ENCODE measurements at regions not wholly inside any gene's neighbourhood (a gene's known extent, or its start where the extent isn't known, plus 50 kb on each side); places are given as distances from the start of the nearest gene placed in this dataset.
A peak's percentile ranks its signal among the peaks of the same experiment; 100 is the strongest.

DNA sequence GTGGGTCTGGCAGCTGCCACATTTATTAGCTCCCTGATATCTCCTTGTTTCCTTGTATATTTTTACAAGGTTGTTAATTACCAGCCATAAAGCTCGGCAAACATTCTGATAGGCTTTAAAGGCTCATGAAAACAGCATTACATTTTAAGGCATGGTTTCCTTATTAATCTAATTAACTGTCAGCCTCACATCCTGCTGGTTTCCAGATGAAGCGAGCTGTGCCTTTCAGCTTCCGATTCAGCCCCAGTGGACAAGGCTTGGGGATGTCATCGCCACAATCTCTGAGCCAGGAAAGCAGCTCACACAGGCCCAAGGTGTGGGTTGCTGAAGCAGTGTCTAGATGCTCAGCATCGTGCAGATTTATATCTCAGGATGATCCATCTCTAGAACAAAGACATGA is 66.0 kb upstream of the RALY start:
- Histone ChIP-seq H3K9me1 (replicated peaks; ENCODE audit: control insufficient read depth, extremely low read depth, insufficient read depth, low read length) (no peaks in the 10 kb centered on the region), H3K9ac (replicated peaks; ENCODE audit: extremely low read depth, insufficient read depth, low read length) (no peak overlapping the region), H3K4me1 (ENCODE audit: control insufficient read depth, extremely low read depth, insufficient read depth, low read length) (no peaks in the 10 kb centered on the region), H4K20me1 (replicated peaks; ENCODE audit: control insufficient read depth, extremely low read depth, insufficient read depth, low read length) (no peaks in the 10 kb centered on the region), H3K27ac (ENCODE audit: insufficient read depth, low read depth, low read length) (no peak overlapping the region), H3K4me2 (ENCODE audit: insufficient read depth, low read length) (no peak overlapping the region), H3K27me3 (ENCODE audit: control insufficient read depth in 2 of 2, insufficient read depth in 2 of 2, low read length in 2 of 2) (peaks cover 8 to 12% of the 10 kb centered on the region in 2 experiments), H3K36me3 (ENCODE audit: control insufficient read depth in 2 of 2, extremely low read depth in 1 of 2, insufficient read depth in 2 of 2, low read length in 2 of 2) (no peaks in the 10 kb centered on the region), H3K4me3 (replicated peaks in 1 of 3; ENCODE audit: insufficient read depth in 1 of 3, low read depth in 1 of 3, low read length in 3 of 3) (no peak overlapping the region), H3K79me2 (ENCODE audit: control insufficient read depth, insufficient read depth, low read length) (no peaks in the 10 kb centered on the region), H2AFZ (ENCODE audit: low read depth, low read length) (no peak overlapping the region), H3K9me3 (replicated peaks; ENCODE audit: control insufficient read depth, insufficient read depth, low read length) (no peaks in the 10 kb centered on the region)
- TF ChIP-seq EZH2 (IDR thresholded peaks at IDR 0.05; ENCODE audit: borderline replicate concordance, low read depth, low read length, severe bottlenecking) (no peak), MYC (IDR thresholded peaks at IDR 0.05; ENCODE audit: low read depth, low read length) (no peak)
- TF ChIP-seq, protein P1, sequence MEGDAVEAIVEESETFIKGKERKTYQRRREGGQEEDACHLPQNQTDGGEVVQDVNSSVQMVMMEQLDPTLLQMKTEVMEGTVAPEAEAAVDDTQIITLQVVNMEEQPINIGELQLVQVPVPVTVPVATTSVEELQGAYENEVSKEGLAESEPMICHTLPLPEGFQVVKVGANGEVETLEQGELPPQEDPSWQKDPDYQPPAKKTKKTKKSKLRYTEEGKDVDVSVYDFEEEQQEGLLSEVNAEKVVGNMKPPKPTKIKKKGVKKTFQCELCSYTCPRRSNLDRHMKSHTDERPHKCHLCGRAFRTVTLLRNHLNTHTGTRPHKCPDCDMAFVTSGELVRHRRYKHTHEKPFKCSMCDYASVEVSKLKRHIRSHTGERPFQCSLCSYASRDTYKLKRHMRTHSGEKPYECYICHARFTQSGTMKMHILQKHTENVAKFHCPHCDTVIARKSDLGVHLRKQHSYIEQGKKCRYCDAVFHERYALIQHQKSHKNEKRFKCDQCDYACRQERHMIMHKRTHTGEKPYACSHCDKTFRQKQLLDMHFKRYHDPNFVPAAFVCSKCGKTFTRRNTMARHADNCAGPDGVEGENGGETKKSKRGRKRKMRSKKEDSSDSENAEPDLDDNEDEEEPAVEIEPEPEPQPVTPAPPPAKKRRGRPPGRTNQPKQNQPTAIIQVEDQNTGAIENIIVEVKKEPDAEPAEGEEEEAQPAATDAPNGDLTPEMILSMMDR (IDR thresholded peaks at IDR 0.05; ENCODE audit: extremely low read depth in 1 of 2, insufficient read depth in 1 of 2, low read depth in 1 of 2, low read length in 2 of 2): no peak
- ChIA-PET POLR2A (interaction anchor here (0.6 kb wide), 1 partner anchor 135 kb away, joined by 5 read pairs; no protein-coding TSS in a partner anchor), CTCF (interaction anchor here (0.7 to 2.1 kb wide), 5 partner anchors 10 to 33 kb away, joined by 3 to 8 read pairs (median 4); no protein-coding TSS in a partner anchor)
- BruUV-seq (replicated peaks): no TSS peak
- DNase-seq (ENCODE audit: low read depth, low spot score): no peak
- peak; percentile 50 for FAIRE-seq
- intact Hi-C loops (cut with micrococcal nuclease): no loop called here
- dilution Hi-C loops (cut with MboI; ENCODE audit: extremely low pct_ligation_motif_present, low sequenced_read_pairs): no loop called here

DNA sequence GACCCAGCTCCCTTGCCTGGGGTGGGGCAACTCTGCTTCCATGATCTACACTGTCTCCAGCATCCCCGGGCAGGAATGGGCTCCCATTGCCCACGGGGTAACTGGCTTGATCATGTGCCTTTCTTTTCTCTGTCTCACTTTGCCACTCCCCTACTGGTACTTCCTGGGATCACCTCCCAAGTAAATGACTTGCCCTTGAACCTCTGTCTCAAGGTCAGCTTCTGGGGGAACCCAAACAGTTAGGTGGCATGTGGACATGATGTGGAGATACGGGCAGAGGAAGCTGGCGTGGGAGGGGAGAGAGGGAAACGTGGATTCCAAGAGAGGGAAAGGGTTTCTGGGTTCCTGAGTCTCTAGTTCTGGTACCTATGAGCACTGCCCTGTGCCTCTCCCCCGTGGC is 63.8 kb upstream of the RALY start:
- dilution Hi-C loops (cut with MboI; ENCODE audit: extremely low pct_ligation_motif_present, low sequenced_read_pairs): no loop called here
- no peak for FAIRE-seq

More for the DNA sequence above, 63.8 kb upstream of the RALY start:
- H3K27me3 ChIP-seq (ENCODE audit: control insufficient read depth in 2 of 2, insufficient read depth in 2 of 2, low read length in 2 of 2): peaks cover 2 to 5% of the 10 kb centered on the region in 2 experiments
- H4K20me1 ChIP-seq (replicated peaks; ENCODE audit: control insufficient read depth, extremely low read depth, insufficient read depth, low read length): no peaks in the 10 kb centered on the region
- no peaks in the 10 kb centered on the region for H3K36me3 ChIP-seq (ENCODE audit: control insufficient read depth in 2 of 2, extremely low read depth in 1 of 2, insufficient read depth in 2 of 2, low read length in 2 of 2)
- no peak overlapping the region for H2AFZ ChIP-seq (ENCODE audit: low read depth, low read length)
- intact Hi-C loops (cut with micrococcal nuclease): no loop called here
- H3K4me3 ChIP-seq (replicated peaks in 1 of 3; ENCODE audit: insufficient read depth in 1 of 3, low read depth in 1 of 3, low read length in 3 of 3): no peak overlapping the region
- TF ChIP-seq EZH2 (IDR thresholded peaks at IDR 0.05; ENCODE audit: borderline replicate concordance, low read depth, low read length, severe bottlenecking): no peak
- TF ChIP-seq, protein P2, sequence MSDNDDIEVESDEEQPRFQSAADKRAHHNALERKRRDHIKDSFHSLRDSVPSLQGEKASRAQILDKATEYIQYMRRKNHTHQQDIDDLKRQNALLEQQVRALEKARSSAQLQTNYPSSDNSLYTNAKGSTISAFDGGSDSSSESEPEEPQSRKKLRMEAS (IDR thresholded peaks at IDR 0.05; ENCODE audit: insufficient read depth, insufficient read length): no peak
- no peak for TF ChIP-seq GATA2 (IDR thresholded peaks at IDR 0.05; ENCODE audit: insufficient read depth, insufficient read length, low read depth, low read length)
- TF ChIP-seq POLR2AphosphoS5 (IDR thresholded peaks at IDR 0.05; ENCODE audit: insufficient read depth, low read depth, low read length): no peak
- TF ChIP-seq FOS (IDR thresholded peaks at IDR 0.05; ENCODE audit: borderline replicate concordance, insufficient read depth, low read length): no peak
- TF ChIP-seq JUN (IDR thresholded peaks at IDR 0.05; ENCODE audit: borderline replicate concordance, insufficient read depth, insufficient read length, low read depth): no peak
- no peak for TF ChIP-seq POLR2A (IDR thresholded peaks at IDR 0.05; ENCODE audit: low read depth, low read length)
- no peak for TF ChIP-seq MYC (IDR thresholded peaks at IDR 0.05; ENCODE audit: low read depth, low read length)
- TF ChIP-seq, protein P1 (IDR thresholded peaks at IDR 0.05; ENCODE audit: extremely low read depth in 1 of 2, insufficient read depth in 1 of 2, low read depth in 1 of 2, low read length in 2 of 2): no peak
- no peaks in the 10 kb centered on the region for H3K4me1 ChIP-seq (ENCODE audit: control insufficient read depth, extremely low read depth, insufficient read depth, low read length)
- H3K27ac ChIP-seq (ENCODE audit: insufficient read depth, low read depth, low read length): no peak overlapping the region
- ChIA-PET CTCF (interaction anchor here (0.6 to 0.9 kb wide), 2 partner anchors 13 to 96 kb away, joined by 3 to 4 read pairs; no protein-coding TSS in a partner anchor), POLR2A (no interaction called here)
- DNase-seq (ENCODE audit: low read depth, low spot score): no peak
- H3K79me2 ChIP-seq (ENCODE audit: control insufficient read depth, insufficient read depth, low read length): no peaks in the 10 kb centered on the region
- no peaks in the 10 kb centered on the region for H3K9me1 ChIP-seq (replicated peaks; ENCODE audit: control insufficient read depth, extremely low read depth, insufficient read depth, low read length)
- H3K9ac ChIP-seq (replicated peaks; ENCODE audit: extremely low read depth, insufficient read depth, low read length): no peak overlapping the region
- BruUV-seq (replicated peaks): no TSS peak
- H3K9me3 ChIP-seq (replicated peaks; ENCODE audit: control insufficient read depth, insufficient read depth, low read length): no peaks in the 10 kb centered on the region
- H3K4me2 ChIP-seq (ENCODE audit: insufficient read depth, low read length): no peak overlapping the region
